ENCODE measurements at regions not wholly inside any gene's neighbourhood (a gene's known extent, or its start where the extent isn't known, plus 50 kb on each side); places are given as distances from the start of the nearest gene placed in this dataset.
A peak's percentile ranks its signal among the peaks of the same experiment; 100 is the strongest.

GRCh38 chr13:44676534-44676933 is 100.4 kb upstream of the TSC22D1 start:
- Histone ChIP-seq H3K14ac (ENCODE audit: low read length) (no peak overlapping the region), H3K23ac (ENCODE audit: low read depth, low read length, poor library complexity) (no peak overlapping the region), H3K4ac (ENCODE audit: low read length) (no peak overlapping the region), H3K4me2 (ENCODE audit: insufficient read depth, low read length, poor library complexity, severe bottlenecking) (no peak overlapping the region), H3K36me3 (replicated peaks in 1 of 2; ENCODE audit: control insufficient read depth in 2 of 2, insufficient read depth in 2 of 2, low read length in 2 of 2) (no peaks in the 10 kb centered on the region), H2BK120ac (ENCODE audit: low read depth, low read length) (no peak overlapping the region), H3K9me3 (replicated peaks in 1 of 2; ENCODE audit: control insufficient read depth in 2 of 2, insufficient read depth in 1 of 2, low read depth in 1 of 2, low read length in 2 of 2) (no peaks in the 10 kb centered on the region), H2BK12ac (ENCODE audit: low read length) (no peak overlapping the region), H2BK15ac (ENCODE audit: low read length) (no peak overlapping the region), H3K27ac (replicated peaks; ENCODE audit: low read length) (no peak overlapping the region), H3K4me3 (ENCODE audit: low read length in 2 of 2) (no peak overlapping the region), H4K8ac (ENCODE audit: low read depth, low read length) (no peak overlapping the region), H3K9ac (ENCODE audit: low read depth, low read length, poor library complexity) (no peak overlapping the region), H2AFZ (ENCODE audit: low read length) (no peak overlapping the region), H3K27me3 (ENCODE audit: control insufficient read depth in 3 of 3, insufficient read depth in 3 of 3, low read depth in 1 of 3, low read length in 3 of 3) (no peaks in the 10 kb centered on the region), H4K91ac (ENCODE audit: low read depth, low read length, poor library complexity) (no peak overlapping the region), H2AK5ac (ENCODE audit: low read depth, low read length) (no peak overlapping the region), H2BK5ac (ENCODE audit: low read length) (no peak overlapping the region), H3K79me1 (ENCODE audit: low read depth, low read length) (no peaks in the 10 kb centered on the region), H3K4me1 (ENCODE audit: control insufficient read depth in 2 of 2, insufficient read depth in 1 of 2, low read depth in 1 of 2, low read length in 2 of 2) (no peaks in the 10 kb centered on the region), H3K18ac (ENCODE audit: low read length) (no peak overlapping the region)
- WGBS, 2 donors (ENCODE audit: extremely low coverage in 2 of 2, insufficient read length in 2 of 2, insufficient replicate concordance in 1 of 2): no CpG with 5 or more reads among the region's 3 CpGs
- no peak for DNase-seq (ENCODE audit: low spot score)

GRCh38 chr13:44669534-44669933 is 93.4 kb upstream of the TSC22D1 start:
- Histone ChIP-seq H3K4me3 (ENCODE audit: low read length in 2 of 2) (no peak overlapping the region), H2BK15ac (ENCODE audit: low read length) (no peak overlapping the region), H3K36me3 (replicated peaks in 1 of 2; ENCODE audit: control insufficient read depth in 2 of 2, insufficient read depth in 2 of 2, low read length in 2 of 2) (no peaks in the 10 kb centered on the region), H3K79me1 (ENCODE audit: low read depth, low read length) (no peaks in the 10 kb centered on the region), H3K4ac (ENCODE audit: low read length) (no peak overlapping the region), H3K23ac (ENCODE audit: low read depth, low read length, poor library complexity) (no peak overlapping the region), H3K4me1 (ENCODE audit: control insufficient read depth in 2 of 2, insufficient read depth in 1 of 2, low read depth in 1 of 2, low read length in 2 of 2) (peaks cover 0 to 16% of the 10 kb centered on the region in 2 donors), H2AFZ (ENCODE audit: low read length) (no peak overlapping the region), H4K91ac (ENCODE audit: low read depth, low read length, poor library complexity) (peak overlapping the region; percentile 62), H2BK12ac (ENCODE audit: low read length) (no peak overlapping the region), H3K27ac (replicated peaks; ENCODE audit: low read length) (peak overlapping the region; percentile 49), H3K4me2 (ENCODE audit: insufficient read depth, low read length, poor library complexity, severe bottlenecking) (no peak overlapping the region), H2BK5ac (ENCODE audit: low read length) (no peak overlapping the region), H2AK5ac (ENCODE audit: low read depth, low read length) (peak overlapping the region; percentile 30), H3K18ac (ENCODE audit: low read length) (peak overlapping the region; percentile 82), H4K8ac (ENCODE audit: low read depth, low read length) (no peak overlapping the region), H3K9ac (ENCODE audit: low read depth, low read length, poor library complexity) (no peak overlapping the region), H3K27me3 (ENCODE audit: control insufficient read depth in 3 of 3, insufficient read depth in 3 of 3, low read depth in 1 of 3, low read length in 3 of 3) (peaks cover 0 to 11% (median 0%) of the 10 kb centered on the region in 3 experiments), H2BK120ac (ENCODE audit: low read depth, low read length) (no peak overlapping the region), H3K14ac (ENCODE audit: low read length) (no peak overlapping the region), H3K9me3 (replicated peaks in 1 of 2; ENCODE audit: control insufficient read depth in 2 of 2, insufficient read depth in 1 of 2, low read depth in 1 of 2, low read length in 2 of 2) (no peaks in the 10 kb centered on the region)
- no peak for DNase-seq (ENCODE audit: low spot score)
- WGBS, 2 donors (ENCODE audit: extremely low coverage in 2 of 2, insufficient read length in 2 of 2, insufficient replicate concordance in 1 of 2): no CpG with 5 or more reads among the region's 4 CpGs

GRCh38 chr13:44668688-44669087 is 92.6 kb upstream of the TSC22D1 start:
- Histone ChIP-seq H4K8ac (ENCODE audit: low read depth, low read length) (no peak overlapping the region), H3K18ac (ENCODE audit: low read length) (no peak overlapping the region), H3K9ac (ENCODE audit: low read depth, low read length, poor library complexity) (no peak overlapping the region), H3K4ac (ENCODE audit: low read length) (no peak overlapping the region), H2BK15ac (ENCODE audit: low read length) (no peak overlapping the region), H2BK120ac (ENCODE audit: low read depth, low read length) (no peak overlapping the region), H3K36me3 (replicated peaks in 1 of 2; ENCODE audit: control insufficient read depth in 2 of 2, insufficient read depth in 2 of 2, low read length in 2 of 2) (no peaks in the 10 kb centered on the region), H3K79me1 (ENCODE audit: low read depth, low read length) (no peaks in the 10 kb centered on the region), H3K14ac (ENCODE audit: low read length) (no peak overlapping the region), H3K4me1 (ENCODE audit: control insufficient read depth in 2 of 2, insufficient read depth in 1 of 2, low read depth in 1 of 2, low read length in 2 of 2) (peaks cover 0 to 20% of the 10 kb centered on the region in 2 donors), H3K4me2 (ENCODE audit: insufficient read depth, low read length, poor library complexity, severe bottlenecking) (no peak overlapping the region), H3K27ac (replicated peaks; ENCODE audit: low read length) (peak overlapping the region; percentile 49), H2BK12ac (ENCODE audit: low read length) (no peak overlapping the region), H3K27me3 (ENCODE audit: control insufficient read depth in 3 of 3, insufficient read depth in 3 of 3, low read depth in 1 of 3, low read length in 3 of 3) (peaks cover 0 to 11% (median 0%) of the 10 kb centered on the region in 3 experiments), H2BK5ac (ENCODE audit: low read length) (no peak overlapping the region), H3K9me3 (replicated peaks in 1 of 2; ENCODE audit: control insufficient read depth in 2 of 2, insufficient read depth in 1 of 2, low read depth in 1 of 2, low read length in 2 of 2) (no peaks in the 10 kb centered on the region), H4K91ac (ENCODE audit: low read depth, low read length, poor library complexity) (no peak overlapping the region), H3K4me3 (ENCODE audit: low read length in 2 of 2) (no peak overlapping the region), H3K23ac (ENCODE audit: low read depth, low read length, poor library complexity) (no peak overlapping the region), H2AK5ac (ENCODE audit: low read depth, low read length) (no peak overlapping the region), H2AFZ (ENCODE audit: low read length) (no peak overlapping the region)
- no CpG with 5 or more reads among the region's 2 CpGs for WGBS, 2 donors (ENCODE audit: extremely low coverage in 2 of 2, insufficient read length in 2 of 2, insufficient replicate concordance in 1 of 2)
- no peak for DNase-seq (ENCODE audit: low spot score)

GRCh38 chr13:44667943-44668342 is 91.8 kb upstream of the TSC22D1 start:
- Histone ChIP-seq H3K27ac (replicated peaks; ENCODE audit: low read length) (peak overlapping the region; percentile 85), H3K36me3 (replicated peaks in 1 of 2; ENCODE audit: control insufficient read depth in 2 of 2, insufficient read depth in 2 of 2, low read length in 2 of 2) (no peaks in the 10 kb centered on the region), H3K27me3 (ENCODE audit: control insufficient read depth in 3 of 3, insufficient read depth in 3 of 3, low read depth in 1 of 3, low read length in 3 of 3) (peaks cover 0 to 11% (median 0%) of the 10 kb centered on the region in 3 experiments), H3K14ac (ENCODE audit: low read length) (no peak overlapping the region), H2BK120ac (ENCODE audit: low read depth, low read length) (no peak overlapping the region), H2BK5ac (ENCODE audit: low read length) (no peak overlapping the region), H3K4me2 (ENCODE audit: insufficient read depth, low read length, poor library complexity, severe bottlenecking) (peak overlapping the region; percentile 19), H3K4me3 (ENCODE audit: low read length in 2 of 2) (no peak overlapping the region), H2AK5ac (ENCODE audit: low read depth, low read length) (no peak overlapping the region), H3K79me1 (ENCODE audit: low read depth, low read length) (no peaks in the 10 kb centered on the region), H3K4me1 (ENCODE audit: control insufficient read depth in 2 of 2, insufficient read depth in 1 of 2, low read depth in 1 of 2, low read length in 2 of 2) (peaks cover 0 to 20% of the 10 kb centered on the region in 2 donors), H4K91ac (ENCODE audit: low read depth, low read length, poor library complexity) (no peak overlapping the region), H3K9ac (ENCODE audit: low read depth, low read length, poor library complexity) (no peak overlapping the region), H2AFZ (ENCODE audit: low read length) (no peak overlapping the region), H3K18ac (ENCODE audit: low read length) (no peak overlapping the region), H3K23ac (ENCODE audit: low read depth, low read length, poor library complexity) (no peak overlapping the region), H2BK12ac (ENCODE audit: low read length) (no peak overlapping the region), H3K4ac (ENCODE audit: low read length) (no peak overlapping the region), H2BK15ac (ENCODE audit: low read length) (no peak overlapping the region), H3K9me3 (replicated peaks in 1 of 2; ENCODE audit: control insufficient read depth in 2 of 2, insufficient read depth in 1 of 2, low read depth in 1 of 2, low read length in 2 of 2) (no peaks in the 10 kb centered on the region), H4K8ac (ENCODE audit: low read depth, low read length) (no peak overlapping the region)
- no CpG with 5 or more reads among the region's 3 CpGs for WGBS, 2 donors (ENCODE audit: extremely low coverage in 2 of 2, insufficient read length in 2 of 2, insufficient replicate concordance in 1 of 2)
- DNase-seq (ENCODE audit: low spot score): peak; percentile 61
